Common myeloid progenitor, CD34-positive (primary cell): ENCODE measurements at regions not wholly inside any gene's neighbourhood (a gene's known extent, or its start where the extent isn't known, plus 50 kb on each side); places are given as distances from the start of the nearest gene placed in this dataset.

Experiments used
- CTCF ChIA-PET: fragments of 350-600 bp; sonication (Branson Sonifier 250); formaldehyde crosslinking; loops from one replicate; lab custom pipeline; 2021; ENCODE audit warnings: antibody characterized with exemption; lab: Charles Lee
- POLR2A ChIA-PET: fragments of 350-600 bp; sonication (Branson Sonifier 250); formaldehyde crosslinking; loops from one replicate; lab custom pipeline; 2021; ENCODE audit warnings: antibody characterized with exemption; lab: Charles Lee
- DNase-seq, 3 donors: peaks; one replicate each; pipeline versions ENCODE4 v3.0.0 to v3.0.0-alpha.2; 2013
- H3K27ac ChIP-seq, 2 experiments: 1 replicate in 1 of 2; 2 replicates in 1 of 2; pipeline ENCODE4 v1.7.0; 2013; ENCODE audit warnings: inconsistent platforms in 2 of 2, low read length in 2 of 2, mild to moderate bottlenecking in 2 of 2, low read depth in 1 of 2, moderate library complexity in 1 of 2; ENCODE audit not compliant: severe bottlenecking in 2 of 2, insufficient read depth in 1 of 2, poor library complexity in 1 of 2
- H3K27me3 ChIP-seq, 5 experiments: replicated peaks in 2 of 5; 1 replicate in 3 of 5; 2 replicates in 2 of 5; pipeline versions ENCODE4 v1.6.1 to v1.7.0; 2013; ENCODE audit warnings: low read length in 4 of 5, mild to moderate bottlenecking in 2 of 5, moderate library complexity in 2 of 5, inconsistent platforms in 1 of 5; ENCODE audit not compliant: insufficient read depth in 5 of 5, control insufficient read depth in 4 of 5
- H3K36me3 ChIP-seq, 4 experiments: 1 replicate in 2 of 4; 2 replicates in 2 of 4; pipeline versions ENCODE4 v1.6.1 to v1.7.0; 2013; ENCODE audit warnings: low read length in 3 of 4, control low read depth in 1 of 4, mild to moderate bottlenecking in 1 of 4; ENCODE audit not compliant: control insufficient read depth in 4 of 4, insufficient read depth in 4 of 4
- H3K4me1 ChIP-seq, 4 experiments: 1 replicate in 3 of 4; 2 replicates in 1 of 4; pipeline versions ENCODE4 v1.6.1 to v1.7.1; 2013; ENCODE audit warnings: low read length in 3 of 4, mild to moderate bottlenecking in 3 of 4, control low read depth in 1 of 4, inconsistent platforms in 1 of 4, moderate library complexity in 1 of 4; ENCODE audit not compliant: control insufficient read depth in 4 of 4, insufficient read depth in 4 of 4; ENCODE audit errors: control extremely low read depth in 1 of 4
- H3K4me3 ChIP-seq, 7 experiments: 1 replicate in 4 of 7; 2 replicates in 3 of 7; pipeline versions ENCODE4 v1.5.1 to v1.7.0; 2013; ENCODE audit warnings: mild to moderate bottlenecking in 7 of 7, low read length in 6 of 7, moderate library complexity in 6 of 7, inconsistent platforms in 2 of 7, low read depth in 2 of 7, control low read depth in 1 of 7; ENCODE audit not compliant: insufficient read depth in 4 of 7, control insufficient read depth in 1 of 7; ENCODE audit errors: extremely low read depth in 1 of 7
- H3K9me3 ChIP-seq, 5 experiments: 1 replicate in 4 of 5; 2 replicates in 1 of 5; pipeline versions ENCODE4 v1.6.1 to v1.7.1; 2013; ENCODE audit warnings: low read length in 4 of 5, mild to moderate bottlenecking in 2 of 5, inconsistent platforms in 1 of 5, low read depth in 1 of 5, moderate library complexity in 1 of 5; ENCODE audit not compliant: control insufficient read depth in 4 of 5, insufficient read depth in 2 of 5; ENCODE audit errors: control extremely low read depth in 1 of 5
- WGBS: methylation state at CpG from one replicate; pipeline ENCODE4 v1.1.5; 2013; ENCODE audit not compliant: insufficient coverage; 5-methylcytosine and 5-hydroxymethylcytosine counted together

GRCh38 chr1:194935864-194936263 is 1672.4 kb downstream of the KCNT2 start:
- Histone ChIP-seq H3K4me1 (no peaks in the 10 kb centered on the region), H3K36me3 (no peaks in the 10 kb centered on the region), H3K27me3 (no peaks in the 10 kb centered on the region), H3K27ac (no peak overlapping the region), H3K9me3 (no peaks in the 10 kb centered on the region), H3K4me3 (no peak overlapping the region)
- 72% methylated on average over 3 of the region's 3 CpGs for WGBS
- ChIA-PET CTCF (no interaction called here), POLR2A (no interaction called here)
- no peak for DNase-seq

GRCh38 chr1:194931166-194931565 is 1677.1 kb downstream of the KCNT2 start:
- no peak overlapping the region for H3K27ac ChIP-seq
- 88% methylated on average over 1 of the region's 1 CpG for WGBS
- ChIA-PET CTCF (no interaction called here), POLR2A (no interaction called here)
- H3K4me1 ChIP-seq, result no peaks in the 10 kb centered on the region
- no peak overlapping the region for H3K4me3 ChIP-seq
- H3K27me3 ChIP-seq, result no peaks in the 10 kb centered on the region
- no peak for DNase-seq
- no peaks in the 10 kb centered on the region for H3K36me3 ChIP-seq
- no peaks in the 10 kb centered on the region for H3K9me3 ChIP-seq

GRCh38 chr1:194930132-194930531 is 1678.1 kb downstream of the KCNT2 start:
- Histone ChIP-seq H3K4me3 (no peak overlapping the region), H3K27me3 (no peaks in the 10 kb centered on the region), H3K4me1 (no peaks in the 10 kb centered on the region), H3K9me3 (no peaks in the 10 kb centered on the region), H3K36me3 (no peaks in the 10 kb centered on the region), H3K27ac (no peak overlapping the region)
- POLR2A ChIA-PET, result no interaction called here
- CTCF ChIA-PET, result no interaction called here
- no peak for DNase-seq
- WGBS, result no CpG with 5 or more reads among the region's 2 CpGs

- CTCF ChIA-PET, result no interaction called here
- DNase-seq, result no peak
Observed at GRCh38 chr1:194929357-194929756, 1678.9 kb downstream of the KCNT2 start.

GRCh38 chr1:194919146-194919545 is 1689.1 kb downstream of the KCNT2 start:
- Histone ChIP-seq H3K27me3 (no peaks in the 10 kb centered on the region), H3K4me3 (no peak overlapping the region), H3K9me3 (no peaks in the 10 kb centered on the region), H3K4me1 (no peaks in the 10 kb centered on the region), H3K27ac (no peak overlapping the region), H3K36me3 (no peaks in the 10 kb centered on the region)
- WGBS, result 97% methylated on average over 5 of the region's 5 CpGs
- POLR2A ChIA-PET, result no interaction called here
- DNase-seq, result no peak
- CTCF ChIA-PET, result no interaction called here

More at GRCh38 chr1:194929357-194929756, 1678.9 kb downstream of the KCNT2 start:
- POLR2A ChIA-PET, result no interaction called here
- Histone ChIP-seq H3K27me3 (no peaks in the 10 kb centered on the region), H3K36me3 (no peaks in the 10 kb centered on the region), H3K9me3 (no peaks in the 10 kb centered on the region), H3K4me3 (no peak overlapping the region), H3K27ac (no peak overlapping the region), H3K4me1 (no peaks in the 10 kb centered on the region)

GRCh38 chr1:194917769-194918168 is 1690.5 kb downstream of the KCNT2 start:
- no peaks in the 10 kb centered on the region for H3K27me3 ChIP-seq
- H3K27ac ChIP-seq, result no peak overlapping the region
- H3K9me3 ChIP-seq, result no peaks in the 10 kb centered on the region
- DNase-seq, result no peak
- H3K4me1 ChIP-seq, result no peaks in the 10 kb centered on the region
- H3K36me3 ChIP-seq, result no peaks in the 10 kb centered on the region
- no peak overlapping the region for H3K4me3 ChIP-seq
- ChIA-PET POLR2A (no interaction called here), CTCF (no interaction called here)
- WGBS, result 96% methylated on average over 4 of the region's 4 CpGs

GRCh38 chr1:194908643-194909042 is 1699.6 kb downstream of the KCNT2 start:
- Histone ChIP-seq H3K9me3 (no peaks in the 10 kb centered on the region), H3K27ac (no peak overlapping the region), H3K4me3 (no peak overlapping the region), H3K27me3 (no peaks in the 10 kb centered on the region), H3K36me3 (no peaks in the 10 kb centered on the region), H3K4me1 (no peaks in the 10 kb centered on the region)
- no CpG with 5 or more reads among the region's 1 CpG for WGBS
- ChIA-PET POLR2A (no interaction called here), CTCF (no interaction called here)
- DNase-seq, result no peak
